Pons (tissue), 1 donor: ENCODE measurements at regions not wholly inside any gene's neighbourhood (a gene's known extent, or its start where the extent isn't known, plus 50 kb on each side); places are given as distances from the start of the nearest gene placed in this dataset.
"Not testable (repeated sequence)": the region's sequence is repeated elsewhere in the genome, so short reads cannot be mapped to it uniquely, and the experiment has no call there.

Experiments
- DNase-seq: peaks from one replicate; pipeline ENCODE4 v3.0.0-alpha.2; 2016; ENCODE audit warnings: low spot score

- DNase-seq, result no peak
These were observed 63.1 kb downstream of the MATN1 start for GRCh38 chr1:30660241-30660640.

DNA sequence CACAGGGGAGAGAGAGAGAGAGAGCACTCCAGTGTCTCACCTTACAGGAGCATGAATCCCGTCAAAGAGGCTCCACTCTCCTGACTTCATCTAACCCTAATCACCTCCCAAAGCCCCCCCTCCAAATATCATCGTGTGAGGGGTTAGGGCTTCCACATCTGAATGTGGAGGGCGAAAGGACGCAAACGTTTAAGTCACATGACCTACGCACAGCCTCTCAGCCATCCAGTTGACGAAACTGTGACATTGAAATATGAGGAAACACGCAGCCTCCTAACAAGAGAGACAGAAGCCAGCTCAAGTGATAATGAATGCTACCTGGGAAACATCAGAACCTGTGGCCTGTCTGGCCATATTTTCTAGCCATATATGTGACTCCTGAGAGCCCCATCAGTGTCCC lies 63.7 kb downstream of the MATN1 start:
- no peak for DNase-seq

DNA sequence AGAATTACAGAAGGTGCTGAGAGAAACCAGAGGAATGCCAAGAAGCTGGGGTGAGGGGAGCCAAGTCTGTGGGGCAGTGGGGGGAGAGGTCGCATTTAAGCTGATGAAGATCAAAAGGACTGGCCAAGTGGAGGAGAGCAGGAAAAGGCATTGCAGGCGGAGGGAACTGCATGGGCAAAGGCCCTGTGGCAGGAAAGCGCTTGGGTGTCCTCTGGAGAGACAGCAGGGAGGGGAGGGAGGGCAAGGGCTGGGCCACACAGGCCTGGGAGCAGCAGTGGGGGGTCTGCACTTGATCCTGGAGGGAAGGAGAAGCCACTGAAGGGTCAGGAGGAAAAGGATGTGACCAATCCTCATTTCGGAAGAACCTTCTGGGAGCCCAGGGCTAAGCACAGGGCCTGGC lies 65.0 kb downstream of the MATN1 start:
- not testable (repeated sequence) for DNase-seq

DNA sequence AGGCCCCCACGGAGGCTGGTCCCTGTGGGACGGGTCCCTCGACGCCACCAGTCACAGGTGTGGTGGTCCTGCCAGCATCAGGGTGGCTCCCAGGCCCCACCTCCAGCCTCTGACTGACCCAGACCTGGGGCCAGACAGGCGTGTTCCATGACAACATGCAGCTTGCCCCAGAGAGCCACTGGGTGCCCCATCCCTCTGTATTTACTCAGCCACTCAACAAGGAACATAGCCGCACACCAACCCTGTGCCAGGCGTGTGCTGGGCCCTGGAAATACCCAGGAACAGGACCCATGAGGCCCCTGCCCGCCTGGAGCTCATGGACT lies 65.4 kb downstream of the MATN1 start:
- DNase-seq, result no peak

DNA sequence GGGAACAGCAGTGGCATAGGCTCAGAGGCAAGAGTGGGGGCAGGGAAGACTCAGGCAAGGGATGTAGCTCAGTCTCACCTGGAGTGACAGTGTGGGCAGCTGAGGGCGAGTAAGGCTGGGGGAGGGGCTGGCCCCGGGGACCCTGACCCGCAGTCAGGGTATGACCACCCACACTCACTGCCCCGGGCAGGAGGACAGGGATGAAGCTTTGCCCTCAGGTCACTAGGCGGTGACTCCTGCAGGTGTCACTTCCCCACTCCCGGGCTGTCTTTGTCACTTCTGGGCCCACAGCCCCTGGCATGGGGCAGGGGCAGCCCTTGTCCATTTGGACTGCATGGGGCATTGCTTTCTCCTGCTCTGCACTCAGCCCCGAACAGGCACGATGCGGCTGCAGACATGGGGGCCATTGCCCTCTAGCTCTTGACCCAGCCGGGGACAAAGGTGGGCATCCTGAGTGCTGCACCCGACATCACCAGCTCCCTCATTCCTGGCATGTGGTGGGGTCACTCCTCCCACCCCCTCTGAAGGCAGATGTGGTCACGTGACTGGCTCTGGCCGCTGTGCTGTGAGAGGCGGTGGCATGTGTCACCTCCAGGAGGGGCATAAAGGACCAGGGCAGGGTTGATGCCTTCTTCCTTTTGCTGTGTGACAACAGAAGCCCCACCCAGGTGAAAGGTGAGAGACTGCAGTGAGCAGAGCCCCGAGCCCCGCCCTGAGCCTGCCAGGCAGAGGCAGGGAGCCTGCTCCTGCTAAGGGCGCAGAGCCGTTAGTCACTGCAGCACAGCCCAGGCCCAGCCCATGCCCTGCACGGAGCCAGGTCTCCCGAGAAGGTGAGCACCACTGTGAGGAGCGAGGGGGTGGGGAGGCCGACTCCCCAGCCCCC lies 66.0 kb downstream of the MATN1 start:
- no peak for DNase-seq

DNA sequence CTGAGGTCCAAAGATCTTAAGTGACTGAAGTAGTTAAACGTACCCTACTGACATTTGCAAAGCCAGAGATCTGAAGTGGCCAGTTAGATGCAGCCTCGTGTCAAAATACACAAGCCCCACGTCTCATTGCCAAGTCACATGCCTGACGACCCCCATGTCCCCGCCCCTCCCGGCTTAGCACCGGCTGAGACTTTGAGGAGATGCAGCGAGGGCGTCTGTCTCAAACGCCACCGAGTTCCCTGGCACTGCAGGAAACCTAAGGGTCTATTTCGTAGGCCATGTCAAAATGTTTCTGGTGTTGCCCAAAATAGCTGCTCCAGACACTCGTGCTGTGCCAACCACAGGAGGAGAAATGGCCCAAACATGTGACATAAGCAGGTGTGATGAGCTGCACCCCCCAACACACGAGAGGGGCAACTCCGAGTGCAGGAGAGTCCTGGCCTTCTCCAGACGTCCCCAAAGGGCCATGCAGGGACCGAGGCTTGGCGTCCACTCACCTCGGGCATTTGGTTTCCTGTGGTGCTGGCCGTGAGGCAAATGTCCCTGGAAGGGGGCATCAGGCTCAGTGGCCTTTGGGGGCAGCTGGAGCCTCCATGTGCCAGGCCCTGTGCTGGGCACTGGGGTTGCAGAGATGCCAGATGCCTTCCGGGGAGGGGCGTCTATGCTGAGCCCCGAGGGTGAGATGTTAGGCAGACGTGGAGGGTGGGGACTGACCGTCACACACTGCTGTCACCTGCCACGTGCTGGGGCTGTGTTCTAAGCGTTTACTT lies 67.0 kb downstream of the MATN1 start:
- DNase-seq, result no peak

DNA sequence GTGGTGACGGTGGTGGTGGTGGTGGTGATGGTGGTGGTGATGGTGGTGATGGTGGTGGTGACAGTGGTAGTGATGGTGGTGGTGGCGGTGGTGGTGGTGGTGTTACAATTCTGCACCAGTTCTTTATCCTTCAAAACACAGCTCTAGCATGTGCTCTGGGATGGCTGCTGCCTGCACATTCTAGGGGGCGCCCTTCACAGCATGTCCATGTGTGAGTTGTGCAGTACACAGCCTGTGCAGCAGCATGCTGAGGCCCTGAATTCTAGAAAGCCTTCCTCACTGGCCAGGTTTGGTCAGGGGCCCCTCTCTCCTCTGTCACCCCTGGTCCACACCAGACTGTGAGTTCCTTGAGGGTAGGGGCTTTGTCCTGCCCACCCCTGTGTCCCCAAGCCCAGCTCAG lies 67.7 kb downstream of the MATN1 start:
- no peak for DNase-seq

DNA sequence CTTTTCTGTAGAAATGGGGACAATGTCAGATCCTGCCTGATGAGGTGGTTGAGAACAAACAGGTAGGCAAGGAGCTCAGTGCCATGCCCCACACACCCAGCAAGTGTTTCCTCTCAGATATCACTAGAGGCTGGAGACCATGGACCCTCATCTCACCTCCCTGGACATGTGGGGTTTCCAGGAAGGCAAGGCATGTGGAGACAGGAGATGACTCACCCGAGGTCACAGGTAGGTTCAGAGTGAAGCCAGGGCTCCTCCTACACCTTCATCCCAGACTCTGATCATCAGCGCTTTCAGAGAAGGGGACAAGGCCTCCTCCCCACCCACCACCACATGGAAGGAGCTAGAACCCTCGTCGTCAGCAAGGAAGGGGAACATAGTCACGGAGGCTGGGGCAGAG lies 69.2 kb downstream of the MATN1 start:
- no peak for DNase-seq

DNA sequence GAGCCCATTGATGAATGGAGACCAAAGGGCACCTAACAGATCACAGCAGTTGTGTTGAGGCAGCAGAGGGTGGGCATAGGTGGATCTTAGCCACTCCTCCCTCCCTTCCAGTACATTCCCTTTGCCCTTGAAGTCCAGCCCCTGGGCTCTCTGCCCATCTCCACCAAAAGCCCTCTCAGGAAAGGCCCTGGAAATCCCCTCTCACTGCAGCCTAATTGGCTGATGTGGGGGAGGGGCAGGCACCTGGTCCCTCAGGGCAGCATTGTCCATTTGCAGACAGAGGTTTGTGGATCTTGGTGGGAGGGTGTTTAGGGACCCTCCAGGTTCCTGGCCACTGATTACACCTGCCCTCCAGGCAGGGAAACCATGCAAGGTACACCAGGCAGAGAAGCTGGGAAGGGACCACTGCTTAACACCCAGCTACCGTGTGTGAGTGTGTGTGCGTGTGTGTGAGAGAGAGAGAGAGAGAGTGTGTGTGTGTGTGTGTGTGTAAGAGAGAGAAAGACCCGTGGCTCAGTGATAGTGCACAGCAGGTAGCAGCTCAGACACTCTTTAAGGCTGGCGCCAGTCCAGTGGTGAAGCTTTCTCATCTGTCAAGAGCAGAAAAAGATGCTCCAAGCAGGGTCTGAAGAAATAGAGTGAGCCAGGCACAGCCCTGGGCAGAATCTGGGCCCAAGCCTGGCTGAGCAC lies 71.1 kb downstream of the MATN1 start:
- DNase-seq, result no peak

GRCh38 chr1:30651395-30651794 lies 72.0 kb downstream of the MATN1 start:
- not testable (repeated sequence) for DNase-seq

DNA sequence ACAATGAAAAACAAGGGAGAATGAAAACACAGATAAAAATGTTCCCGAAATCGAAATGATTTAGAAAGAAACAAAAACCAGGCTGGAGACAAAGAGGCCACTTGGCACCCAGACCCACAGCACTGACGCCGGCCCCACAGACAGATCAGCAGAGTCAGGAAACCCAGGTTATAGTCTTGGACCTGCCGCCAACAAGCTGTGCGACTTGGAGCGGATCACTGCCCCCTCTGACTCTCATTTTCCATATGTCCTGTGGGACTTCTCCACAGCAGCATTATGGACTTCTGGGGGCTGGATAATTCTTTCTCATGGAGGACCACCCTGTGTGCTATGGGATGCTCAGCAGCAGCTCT lies 72.4 kb downstream of the MATN1 start:
- DNase-seq, result no peak

GRCh38 chr1:30650038-30650967 lies 73.1 kb downstream of the MATN1 start:
- DNase-seq, result no peak

DNA sequence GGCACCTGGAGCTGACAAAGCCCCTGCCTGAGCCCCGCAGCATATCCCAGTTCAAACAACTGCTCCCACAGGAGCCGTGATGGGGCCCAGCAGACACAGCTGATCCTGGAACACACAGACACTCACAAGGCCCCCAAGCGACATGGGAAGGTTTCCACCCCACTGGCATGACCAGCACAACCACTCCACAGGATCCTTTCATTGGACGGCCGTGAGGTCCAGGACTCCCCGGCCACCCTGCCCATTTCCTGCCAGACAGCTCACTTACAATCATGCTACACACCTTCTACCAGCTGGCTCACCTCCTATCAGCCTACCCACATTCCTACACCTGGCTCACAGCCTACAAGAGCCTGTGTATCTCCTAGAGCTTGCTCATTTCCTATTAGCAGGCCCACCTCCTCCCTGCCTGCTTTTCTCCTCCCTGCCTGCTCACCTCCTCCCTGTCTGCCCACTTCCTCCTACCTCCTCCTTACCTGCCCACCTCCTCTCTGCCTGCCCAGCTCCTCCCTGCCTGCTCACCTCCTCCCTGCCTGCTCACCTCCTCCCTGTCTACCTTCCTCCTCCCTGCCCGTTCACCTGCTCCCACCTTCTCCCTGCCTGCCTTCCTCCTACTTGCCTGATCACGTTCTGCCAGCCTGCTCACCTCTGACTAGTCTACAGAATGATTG lies 73.9 kb downstream of the MATN1 start:
- DNase-seq, result no peak

GRCh38 chr1:30648408-30649000 lies 74.9 kb downstream of the MATN1 start:
- no peak for DNase-seq

DNA sequence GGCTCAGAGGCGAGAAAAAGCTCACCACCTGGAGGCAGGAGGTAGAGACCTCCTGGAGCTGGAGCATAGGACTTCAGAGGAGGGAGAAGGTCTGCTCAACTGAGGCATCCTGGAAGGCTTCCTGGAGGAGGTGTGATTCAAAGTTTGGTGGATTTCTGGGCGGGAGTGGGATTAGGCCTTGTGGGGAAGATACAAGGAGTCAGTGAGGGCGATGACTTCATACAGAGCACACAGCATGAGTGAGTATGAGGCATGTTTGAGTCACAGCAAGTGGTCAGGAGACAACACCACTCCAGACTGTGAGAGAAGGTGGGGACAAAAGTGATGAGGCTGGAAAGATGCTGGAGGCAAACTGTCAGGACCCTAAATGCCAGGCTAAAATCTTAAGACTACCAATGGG lies 77.6 kb downstream of the MATN1 start:
- no peak for DNase-seq

DNA sequence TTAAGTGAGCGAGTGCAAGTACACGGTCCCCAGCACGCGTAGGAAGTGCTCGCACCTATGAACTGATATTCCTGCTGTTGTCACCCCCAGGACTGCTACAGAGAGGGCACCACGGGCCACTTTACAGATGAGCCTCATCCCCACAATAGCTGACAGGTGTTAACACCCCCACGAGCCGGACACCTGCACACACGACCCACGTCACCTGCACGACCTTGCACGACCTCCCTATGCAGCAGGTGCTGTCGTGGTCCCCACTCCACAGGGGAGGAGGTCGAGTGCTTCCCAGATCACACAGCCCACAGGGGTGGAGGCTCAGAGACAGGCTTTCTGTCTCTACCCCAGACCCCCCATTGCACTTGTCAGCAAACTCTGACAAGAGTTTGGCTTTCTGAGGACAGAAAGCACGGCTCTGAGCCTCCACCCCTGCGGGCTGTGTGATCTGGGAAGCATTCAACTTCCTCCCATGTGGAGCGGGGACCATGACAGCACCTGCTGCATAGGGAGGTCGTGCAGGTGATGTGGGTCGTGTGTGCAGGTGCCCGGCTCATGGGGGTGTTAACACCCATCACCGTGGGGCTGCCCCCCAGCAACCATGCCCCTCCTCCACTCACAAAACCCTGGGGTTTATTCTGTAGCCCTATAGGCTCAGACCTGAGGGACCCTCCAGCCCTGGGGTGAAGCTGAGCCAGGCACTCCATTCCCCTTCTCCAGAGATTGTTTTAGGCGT lies 80.8 kb downstream of the MATN1 start:
- no peak for DNase-seq

- no peak for DNase-seq
These were observed 81.6 kb downstream of the MATN1 start for GRCh38 chr1:30641572-30642353.

- no peak for DNase-seq
These were observed 83.4 kb downstream of the MATN1 start for GRCh38 chr1:30639881-30640452.

DNA sequence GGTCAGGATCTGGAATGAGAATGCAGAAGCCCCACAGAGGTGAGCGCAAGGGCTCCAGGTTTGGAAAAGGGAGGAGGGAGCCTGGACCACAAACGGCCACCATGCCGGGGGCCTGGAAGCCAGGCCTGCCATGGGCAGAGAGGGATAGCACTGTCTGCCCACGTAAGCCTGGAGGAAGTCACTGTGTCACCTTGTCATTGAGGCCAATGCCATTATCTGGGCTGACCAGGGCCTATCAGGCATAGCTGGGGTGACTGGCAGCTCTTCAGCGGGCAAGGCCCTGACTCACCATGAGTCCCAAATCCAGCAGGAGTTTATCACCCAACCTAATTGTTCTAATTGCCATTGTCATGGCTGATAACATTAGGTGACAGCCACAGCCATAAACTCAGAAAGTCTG lies 84.6 kb downstream of the MATN1 start:
- DNase-seq, result no peak
